ENCODE measurements at regions not wholly inside any gene's neighbourhood (a gene's known extent, or its start where the extent isn't known, plus 50 kb on each side); places are given as distances from the start of the nearest gene placed in this dataset.

GRCh38 chr5:88502179-88503040 lies 233.8 kb upstream of the TMEM161B start:
- H3K27ac ChIP-seq = peak overlapping the region in 5 of 12 donors; percentile 6 to 72 (median 58)
- no peaks in the 10 kb centered on the region for H3K36me3 ChIP-seq
- no peak for ATAC-seq

GRCh38 chr5:88495810-88496209 lies 227.2 kb upstream of the TMEM161B start:
- no peaks in the 10 kb centered on the region for H3K36me3 ChIP-seq
- no peaks in the 10 kb centered on the region for H3K9me3 ChIP-seq
- 31 to 43% (median 42%) methylated on average over 2 of the region's 2 CpGs for WGBS, 4 donors
- ATAC-seq = no peak
- no peak overlapping the region for H3K4me3 ChIP-seq
- no peaks in the 10 kb centered on the region for H3K4me1 ChIP-seq
- H3K27ac ChIP-seq = no peak overlapping the region
- H3K27me3 ChIP-seq = no peaks in the 10 kb centered on the region
- no peak for TF ChIP-seq CTCF (IDR thresholded peaks at IDR 0.05)
- TF ChIP-seq POLR2A (IDR thresholded peaks at IDR 0.05) = no peak
- DNase-seq = no peak
- intact Hi-C loops (cut with DNase I) = no loop called here

More at GRCh38 chr5:88502179-88503040, 233.8 kb upstream of the TMEM161B start:
- no peaks in the 10 kb centered on the region for H3K9me3 ChIP-seq
- DNase-seq = no peak
- intact Hi-C loops (cut with DNase I) = loop anchor here in 1 of 10 donors (10.0 kb wide), 1 partner anchor 142 kb away; no protein-coding TSS in a partner anchor
- H3K4me3 ChIP-seq = peak overlapping the region; percentile 9 to 68 (median 52)
- peaks cover 0 to 4% (median 0%) of the 10 kb centered on the region in 12 donors for H3K4me1 ChIP-seq
- H3K27me3 ChIP-seq = no peaks in the 10 kb centered on the region
- 27 to 36% (median 31%) methylated on average over 6 of the region's 6 CpGs for WGBS, 4 donors
- TF ChIP-seq POLR2A (IDR thresholded peaks at IDR 0.05) (no peak), CTCF (IDR thresholded peaks at IDR 0.05) (no peak)

- no peak for ATAC-seq
- 48 to 59% (median 51%) methylated on average over 4 of the region's 4 CpGs for WGBS, 4 donors
- no peaks in the 10 kb centered on the region for H3K36me3 ChIP-seq
- no peak overlapping the region for H3K4me3 ChIP-seq
- H3K4me1 ChIP-seq = no peaks in the 10 kb centered on the region
- TF ChIP-seq CTCF (IDR thresholded peaks at IDR 0.05) (no peak), POLR2A (IDR thresholded peaks at IDR 0.05) (no peak)
- DNase-seq = no peak
- intact Hi-C loops (cut with DNase I) = no loop called here
- no peaks in the 10 kb centered on the region for H3K9me3 ChIP-seq
- no peak overlapping the region for H3K27ac ChIP-seq
- peaks cover 0 to 15% (median 0%) of the 10 kb centered on the region in 9 donors for H3K27me3 ChIP-seq
Measured at GRCh38 chr5:88490874-88491273, 222.2 kb upstream of the TMEM161B start.

GRCh38 chr5:88489364-88489763 lies 220.7 kb upstream of the TMEM161B start:
- 38 to 44% (median 40%) methylated on average over 6 of the region's 6 CpGs for WGBS, 4 donors
- Histone ChIP-seq H3K27me3 (peaks cover 0 to 15% (median 0%) of the 10 kb centered on the region in 9 donors), H3K9me3 (no peaks in the 10 kb centered on the region), H3K27ac (no peak overlapping the region), H3K4me1 (no peaks in the 10 kb centered on the region), H3K4me3 (no peak overlapping the region), H3K36me3 (no peaks in the 10 kb centered on the region)
- TF ChIP-seq POLR2A (IDR thresholded peaks at IDR 0.05) = no peak
- TF ChIP-seq CTCF (IDR thresholded peaks at IDR 0.05) = no peak
- intact Hi-C loops (cut with DNase I) = no loop called here
- ATAC-seq (no peak), DNase-seq (no peak)
